ENCODE measurements at regions not wholly inside any gene's neighbourhood (a gene's known extent, or its start where the extent isn't known, plus 50 kb on each side); places are given as distances from the start of the nearest gene placed in this dataset.

- intact Hi-C loops (cut with micrococcal nuclease; ENCODE audit: unreplicated experiment), result no loop called here
- no peak for DNase-seq
- Mint-ChIP-seq H3K36me3 (ENCODE audit: insufficient read depth, unreplicated experiment) (no peaks in the 10 kb centered on the region), H3K27me3 (ENCODE audit: unreplicated experiment) (no peaks in the 10 kb centered on the region), H3K4me1 (ENCODE audit: low read depth, unreplicated experiment) (peaks cover 8% of the 10 kb centered on the region), H3K27ac (ENCODE audit: unreplicated experiment) (no peak overlapping the region), H3K9me3 (ENCODE audit: low read depth, unreplicated experiment) (no peaks in the 10 kb centered on the region), H3K4me3 (ENCODE audit: low read depth, unreplicated experiment) (no peak overlapping the region)
- no peak for TF ChIP-seq CTCF (IDR thresholded peaks at IDR 0.05; ENCODE audit: unreplicated experiment)
- CTCF ChIA-PET, result no interaction called here
- BruUV-seq (replicated peaks), result no TSS peak
Observed at GRCh38 chr12:90020014-90020413, 311.4 kb upstream of the ATP2B1 start.

GRCh38 chr12:90017316-90017715, 308.7 kb upstream of the ATP2B1 start:
- Mint-ChIP-seq H3K4me3 (ENCODE audit: low read depth, unreplicated experiment) (no peak overlapping the region), H3K36me3 (ENCODE audit: insufficient read depth, unreplicated experiment) (no peaks in the 10 kb centered on the region), H3K4me1 (ENCODE audit: low read depth, unreplicated experiment) (no peaks in the 10 kb centered on the region), H3K27me3 (ENCODE audit: unreplicated experiment) (no peaks in the 10 kb centered on the region), H3K9me3 (ENCODE audit: low read depth, unreplicated experiment) (no peaks in the 10 kb centered on the region), H3K27ac (ENCODE audit: unreplicated experiment) (no peak overlapping the region)
- intact Hi-C loops (cut with micrococcal nuclease; ENCODE audit: unreplicated experiment), result no loop called here
- CTCF ChIA-PET, result no interaction called here
- DNase-seq, result no peak
- TF ChIP-seq CTCF (IDR thresholded peaks at IDR 0.05; ENCODE audit: unreplicated experiment), result no peak
- no TSS peak for BruUV-seq (replicated peaks)

GRCh38 chr12:90015228-90015627, 306.6 kb upstream of the ATP2B1 start:
- CTCF ChIA-PET, result interaction anchor here (1.1 kb wide), 1 partner anchor 18 kb away, joined by 4 read pairs; no protein-coding TSS in a partner anchor
- Mint-ChIP-seq H3K4me1 (ENCODE audit: low read depth, unreplicated experiment) (no peaks in the 10 kb centered on the region), H3K27me3 (ENCODE audit: unreplicated experiment) (no peaks in the 10 kb centered on the region), H3K36me3 (ENCODE audit: insufficient read depth, unreplicated experiment) (no peaks in the 10 kb centered on the region), H3K27ac (ENCODE audit: unreplicated experiment) (no peak overlapping the region), H3K4me3 (ENCODE audit: low read depth, unreplicated experiment) (no peak overlapping the region), H3K9me3 (ENCODE audit: low read depth, unreplicated experiment) (no peaks in the 10 kb centered on the region)
- no peak for TF ChIP-seq CTCF (IDR thresholded peaks at IDR 0.05; ENCODE audit: unreplicated experiment)
- intact Hi-C loops (cut with micrococcal nuclease; ENCODE audit: unreplicated experiment), result no loop called here
- DNase-seq, result no peak
- BruUV-seq (replicated peaks), result no TSS peak

- Mint-ChIP-seq H3K36me3 (ENCODE audit: insufficient read depth, unreplicated experiment) (no peaks in the 10 kb centered on the region), H3K27ac (ENCODE audit: unreplicated experiment) (no peak overlapping the region)
- CTCF ChIA-PET, result no interaction called here
Observed at GRCh38 chr12:90013409-90013808, 304.8 kb upstream of the ATP2B1 start.

More at GRCh38 chr12:90013409-90013808, 304.8 kb upstream of the ATP2B1 start:
- no peak overlapping the region for H3K4me3 Mint-ChIP-seq (ENCODE audit: low read depth, unreplicated experiment)
- DNase-seq, result no peak
- no TSS peak for BruUV-seq (replicated peaks)
- H3K4me1 Mint-ChIP-seq (ENCODE audit: low read depth, unreplicated experiment), result no peaks in the 10 kb centered on the region
- H3K27me3 Mint-ChIP-seq (ENCODE audit: unreplicated experiment), result no peaks in the 10 kb centered on the region
- intact Hi-C loops (cut with micrococcal nuclease; ENCODE audit: unreplicated experiment), result loop anchor here (5.0 kb wide), 1 partner anchor 471 kb away; no protein-coding TSS in a partner anchor
- TF ChIP-seq CTCF (IDR thresholded peaks at IDR 0.05; ENCODE audit: unreplicated experiment), result no peak
- no peaks in the 10 kb centered on the region for H3K9me3 Mint-ChIP-seq (ENCODE audit: low read depth, unreplicated experiment)
